ENCODE measurements at regions not wholly inside any gene's neighbourhood (a gene's known extent, or its start where the extent isn't known, plus 50 kb on each side); places are given as distances from the start of the nearest gene placed in this dataset.

DNA sequence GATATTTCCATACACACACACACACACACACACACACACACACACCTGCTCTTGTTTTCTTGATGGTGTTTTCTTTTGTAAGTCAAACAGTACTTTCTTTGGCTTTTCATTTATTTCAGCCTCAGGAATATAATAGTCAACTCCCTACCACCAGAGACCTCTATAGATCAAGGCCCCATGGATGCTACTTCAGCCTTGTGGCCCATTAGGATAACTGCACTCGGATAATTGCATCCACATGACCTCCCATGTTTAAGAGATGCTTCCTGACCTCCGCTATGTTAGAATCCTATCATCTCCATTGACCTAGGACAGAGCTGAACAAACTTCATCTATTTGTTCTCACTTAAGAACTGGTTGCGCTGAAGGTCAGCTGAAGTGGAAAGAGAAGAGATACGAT lies 1094.0 kb upstream of the B3GALT2 start:
- H3K27ac ChIP-seq: no peak overlapping the region
- H3K4me1 ChIP-seq: no peaks in the 10 kb centered on the region
- H3K27me3 ChIP-seq: no peaks in the 10 kb centered on the region
- no peaks in the 10 kb centered on the region for H3K9me3 ChIP-seq
- WGBS, 2 donors: 83 to 85% methylated on average over 4 of the region's 4 CpGs
- TF ChIP-seq POLR2A (IDR thresholded peaks at IDR 0.05) (no peak), EP300 (IDR thresholded peaks at IDR 0.05) (no peak)
- TF ChIP-seq, protein P1, sequence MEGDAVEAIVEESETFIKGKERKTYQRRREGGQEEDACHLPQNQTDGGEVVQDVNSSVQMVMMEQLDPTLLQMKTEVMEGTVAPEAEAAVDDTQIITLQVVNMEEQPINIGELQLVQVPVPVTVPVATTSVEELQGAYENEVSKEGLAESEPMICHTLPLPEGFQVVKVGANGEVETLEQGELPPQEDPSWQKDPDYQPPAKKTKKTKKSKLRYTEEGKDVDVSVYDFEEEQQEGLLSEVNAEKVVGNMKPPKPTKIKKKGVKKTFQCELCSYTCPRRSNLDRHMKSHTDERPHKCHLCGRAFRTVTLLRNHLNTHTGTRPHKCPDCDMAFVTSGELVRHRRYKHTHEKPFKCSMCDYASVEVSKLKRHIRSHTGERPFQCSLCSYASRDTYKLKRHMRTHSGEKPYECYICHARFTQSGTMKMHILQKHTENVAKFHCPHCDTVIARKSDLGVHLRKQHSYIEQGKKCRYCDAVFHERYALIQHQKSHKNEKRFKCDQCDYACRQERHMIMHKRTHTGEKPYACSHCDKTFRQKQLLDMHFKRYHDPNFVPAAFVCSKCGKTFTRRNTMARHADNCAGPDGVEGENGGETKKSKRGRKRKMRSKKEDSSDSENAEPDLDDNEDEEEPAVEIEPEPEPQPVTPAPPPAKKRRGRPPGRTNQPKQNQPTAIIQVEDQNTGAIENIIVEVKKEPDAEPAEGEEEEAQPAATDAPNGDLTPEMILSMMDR (IDR thresholded peaks at IDR 0.05): no peak
- no peak for DNase-seq (ENCODE audit: low spot score in 2 of 2)
- no peak overlapping the region for H3K4me3 ChIP-seq
- no peaks in the 10 kb centered on the region for H3K36me3 ChIP-seq

DNA sequence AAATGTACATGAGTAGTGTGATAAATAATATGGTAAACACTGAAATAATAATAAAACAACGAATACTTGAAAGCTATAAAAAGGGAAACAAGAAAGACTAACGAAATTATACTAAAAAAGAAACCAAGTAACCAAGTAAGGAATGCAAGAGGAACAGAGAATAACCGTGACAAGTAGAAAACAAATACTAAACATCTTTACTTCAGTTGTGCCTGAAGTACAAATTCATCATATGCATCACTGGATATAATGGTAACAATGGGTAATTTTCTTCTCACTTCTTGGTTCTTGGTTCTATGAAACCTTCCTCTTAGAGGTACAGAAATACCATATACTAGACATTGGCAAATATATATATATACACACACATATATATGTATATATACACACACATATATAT lies 1093.6 kb upstream of the B3GALT2 start:
- H3K9me3 ChIP-seq: no peaks in the 10 kb centered on the region
- no peaks in the 10 kb centered on the region for H3K27me3 ChIP-seq
- H3K36me3 ChIP-seq: no peaks in the 10 kb centered on the region
- no peak for DNase-seq (ENCODE audit: low spot score in 2 of 2)
- WGBS, 2 donors: 84 to 86% methylated on average over 3 of the region's 3 CpGs
- H3K4me1 ChIP-seq: no peaks in the 10 kb centered on the region
- H3K27ac ChIP-seq: no peak overlapping the region
- TF ChIP-seq POLR2A (IDR thresholded peaks at IDR 0.05): no peak
- TF ChIP-seq EP300 (IDR thresholded peaks at IDR 0.05): no peak
- TF ChIP-seq, protein P1 (IDR thresholded peaks at IDR 0.05): no peak
- no peak overlapping the region for H3K4me3 ChIP-seq

DNA sequence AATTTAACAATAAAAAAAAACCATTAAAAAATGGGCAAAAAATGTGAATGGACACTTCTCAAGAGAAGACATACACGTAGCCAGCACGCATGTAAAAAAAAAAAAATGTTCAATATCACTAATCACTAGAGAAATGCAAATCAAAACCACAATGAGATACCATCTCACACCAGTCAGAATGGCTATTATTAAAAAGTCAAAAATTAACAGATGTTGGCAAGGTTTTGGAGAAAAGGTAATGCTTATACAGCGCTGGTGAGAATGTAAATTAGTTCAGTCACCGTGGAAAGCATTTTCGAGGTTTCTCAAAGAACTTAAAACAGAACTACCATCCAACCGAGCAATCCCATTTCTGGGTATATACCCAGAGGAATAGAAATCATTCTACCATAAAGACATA lies 1091.5 kb upstream of the B3GALT2 start:
- Histone ChIP-seq H3K27me3 (no peaks in the 10 kb centered on the region), H3K9me3 (no peaks in the 10 kb centered on the region), H3K36me3 (no peaks in the 10 kb centered on the region), H3K27ac (no peak overlapping the region), H3K4me1 (no peaks in the 10 kb centered on the region), H3K4me3 (no peak overlapping the region)
- DNase-seq (ENCODE audit: low spot score in 2 of 2): no peak
- TF ChIP-seq EP300 (IDR thresholded peaks at IDR 0.05) (no peak), POLR2A (IDR thresholded peaks at IDR 0.05) (no peak)
- TF ChIP-seq, protein P1 (IDR thresholded peaks at IDR 0.05): no peak
- WGBS, 2 donors: 94 to 96% methylated on average over 6 of the region's 6 CpGs

DNA sequence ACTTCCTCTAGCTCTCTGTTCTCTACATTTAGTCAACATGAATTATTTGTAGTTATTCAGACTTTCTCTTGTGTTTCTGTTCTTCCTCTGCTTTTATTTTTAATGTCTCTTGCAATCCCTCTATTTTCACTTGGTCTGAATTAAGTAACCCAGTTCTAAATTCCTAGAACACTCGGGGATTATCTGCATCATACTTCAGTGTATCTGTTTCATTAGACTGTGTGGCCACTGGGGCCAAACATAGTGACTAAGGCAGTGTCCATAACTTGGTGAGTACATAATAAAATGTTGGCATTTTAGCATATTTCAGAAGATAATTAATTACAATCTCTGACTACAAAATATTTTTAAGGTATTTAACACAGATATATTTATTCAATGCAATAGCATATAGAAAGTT lies 1087.2 kb upstream of the B3GALT2 start:
- no peaks in the 10 kb centered on the region for H3K9me3 ChIP-seq
- no peaks in the 10 kb centered on the region for H3K4me1 ChIP-seq
- no peak for DNase-seq (ENCODE audit: low spot score in 2 of 2)
- H3K36me3 ChIP-seq: no peaks in the 10 kb centered on the region
- H3K27ac ChIP-seq: no peak overlapping the region
- 70 to 81% methylated on average over 1 of the region's 1 CpG for WGBS, 2 donors
- H3K4me3 ChIP-seq: no peak overlapping the region
- TF ChIP-seq, protein P1 (IDR thresholded peaks at IDR 0.05): no peak
- no peak for TF ChIP-seq EP300 (IDR thresholded peaks at IDR 0.05)
- TF ChIP-seq POLR2A (IDR thresholded peaks at IDR 0.05): no peak
- no peaks in the 10 kb centered on the region for H3K27me3 ChIP-seq

DNA sequence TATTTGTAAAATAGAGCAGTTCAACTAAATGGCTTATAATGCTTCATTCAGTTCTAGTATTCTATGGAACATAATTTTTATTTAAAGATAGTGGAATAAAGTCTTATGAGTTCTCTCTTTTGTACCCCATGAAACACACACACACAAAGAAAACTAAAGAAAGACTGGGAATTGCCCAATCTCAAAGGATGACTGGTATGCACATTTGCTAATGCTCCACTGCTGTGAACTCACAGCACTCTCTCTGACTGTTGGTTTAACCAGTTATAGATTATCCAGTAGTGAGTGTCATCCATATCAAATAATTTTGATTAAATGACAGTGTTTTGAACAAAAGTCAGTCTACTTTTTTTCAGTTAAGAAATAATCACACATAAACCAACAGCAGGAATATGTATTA lies 1082.4 kb upstream of the B3GALT2 start:
- no peak for TF ChIP-seq EP300 (IDR thresholded peaks at IDR 0.05)
- TF ChIP-seq, protein P1 (IDR thresholded peaks at IDR 0.05): no peak
- TF ChIP-seq POLR2A (IDR thresholded peaks at IDR 0.05): no peak
- H3K4me1 ChIP-seq: no peaks in the 10 kb centered on the region
- no peak for DNase-seq (ENCODE audit: low spot score in 2 of 2)

More for the DNA sequence above, 1082.4 kb upstream of the B3GALT2 start:
- no peaks in the 10 kb centered on the region for H3K36me3 ChIP-seq
- H3K9me3 ChIP-seq: peaks cover 0 to 3% (median 0%) of the 10 kb centered on the region in 4 donors
- H3K27ac ChIP-seq: no peak overlapping the region
- no peak overlapping the region for H3K4me3 ChIP-seq
- no peaks in the 10 kb centered on the region for H3K27me3 ChIP-seq
